K562 (cell line): ENCODE measurements at regions not wholly inside any gene's neighbourhood (a gene's known extent, or its start where the extent isn't known, plus 50 kb on each side); places are given as distances from the start of the nearest gene placed in this dataset.

Experiments used
- ADNP ChIP-seq: fragments of 200-800 bp; sonication (Bioruptor generic); IDR thresholded peaks from 2 replicates; pipeline ENCODE4 v1.6.1; 2016; ENCODE audit warnings: missing genetic modification characterization, missing compliant biosample characterization
- ZEB2 ChIP-seq: fragments of 450-650 bp; IDR thresholded peaks from 2 replicates; pipeline ENCODE4 v1.6.1; 2016
- ZNF24 ChIP-seq: fragments of 450-650 bp; IDR thresholded peaks from 2 replicates; pipeline ENCODE4 v1.6.1; 2016
- TF ChIP-seq, protein P1 (sequence below): fragments of 450-650 bp; IDR thresholded peaks from 2 replicates; pipeline ENCODE4 v1.6.1; 2016
- TF ChIP-seq, protein P2 (sequence below): fragments of 450-650 bp; IDR thresholded peaks from 2 replicates; pipeline ENCODE4 v1.6.1; 2016; ENCODE audit warnings: borderline replicate concordance

DNA sequence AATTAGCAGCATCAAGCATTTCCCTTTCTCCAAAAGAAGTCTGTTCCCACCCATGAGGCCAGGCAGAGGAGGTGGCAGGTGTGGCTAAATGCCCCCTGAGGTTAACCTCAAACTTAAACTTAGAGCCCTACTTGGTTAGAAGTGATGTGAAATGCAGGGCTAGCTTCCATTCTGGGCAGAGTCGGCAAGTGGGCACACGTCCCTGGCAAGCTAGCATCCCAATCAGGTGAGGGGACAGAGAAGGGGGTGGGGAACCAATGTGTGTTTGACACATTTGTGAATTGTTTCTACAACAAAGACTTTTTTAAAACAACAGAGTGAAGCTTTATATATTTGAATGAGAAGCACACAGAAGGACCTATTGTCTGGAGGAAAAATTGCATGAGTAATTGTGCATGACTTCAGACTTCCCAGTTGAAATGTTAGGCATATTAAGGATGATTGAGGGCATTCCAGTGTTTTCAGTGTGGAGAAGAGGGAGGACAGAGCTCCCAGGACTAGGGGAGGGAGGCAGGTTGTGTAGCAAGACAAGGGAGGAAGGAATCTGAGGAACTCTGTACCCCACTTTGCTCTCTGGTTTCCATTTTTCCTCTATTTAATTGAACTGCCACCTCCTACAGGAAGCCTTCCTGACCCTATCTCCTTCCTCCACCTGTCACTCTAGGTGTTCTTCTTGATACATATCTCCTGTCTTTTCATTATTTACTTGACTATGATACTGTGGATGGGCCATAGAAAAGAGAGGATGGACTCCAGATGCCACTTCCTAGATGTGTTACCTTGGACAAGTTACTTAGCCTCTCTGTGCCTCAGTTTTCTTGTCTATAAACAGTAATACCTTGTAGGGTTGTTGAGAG, 83.3 kb upstream of the PICALM start (continued):
- TF ChIP-seq, protein P1, sequence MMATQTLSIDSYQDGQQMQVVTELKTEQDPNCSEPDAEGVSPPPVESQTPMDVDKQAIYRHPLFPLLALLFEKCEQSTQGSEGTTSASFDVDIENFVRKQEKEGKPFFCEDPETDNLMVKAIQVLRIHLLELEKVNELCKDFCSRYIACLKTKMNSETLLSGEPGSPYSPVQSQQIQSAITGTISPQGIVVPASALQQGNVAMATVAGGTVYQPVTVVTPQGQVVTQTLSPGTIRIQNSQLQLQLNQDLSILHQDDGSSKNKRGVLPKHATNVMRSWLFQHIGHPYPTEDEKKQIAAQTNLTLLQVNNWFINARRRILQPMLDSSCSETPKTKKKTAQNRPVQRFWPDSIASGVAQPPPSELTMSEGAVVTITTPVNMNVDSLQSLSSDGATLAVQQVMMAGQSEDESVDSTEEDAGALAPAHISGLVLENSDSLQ: peak; percentile 46; the same call in 1 of the 2 replicates
- TF ChIP-seq ZEB2 (0 out of 2 replicates have a peak, but pooled peaks have one; percentile 42), ZNF24 (no peak), ADNP (tag) (peak; percentile 72; the same call in 1 of the 2 replicates)
- TF ChIP-seq, protein P2, sequence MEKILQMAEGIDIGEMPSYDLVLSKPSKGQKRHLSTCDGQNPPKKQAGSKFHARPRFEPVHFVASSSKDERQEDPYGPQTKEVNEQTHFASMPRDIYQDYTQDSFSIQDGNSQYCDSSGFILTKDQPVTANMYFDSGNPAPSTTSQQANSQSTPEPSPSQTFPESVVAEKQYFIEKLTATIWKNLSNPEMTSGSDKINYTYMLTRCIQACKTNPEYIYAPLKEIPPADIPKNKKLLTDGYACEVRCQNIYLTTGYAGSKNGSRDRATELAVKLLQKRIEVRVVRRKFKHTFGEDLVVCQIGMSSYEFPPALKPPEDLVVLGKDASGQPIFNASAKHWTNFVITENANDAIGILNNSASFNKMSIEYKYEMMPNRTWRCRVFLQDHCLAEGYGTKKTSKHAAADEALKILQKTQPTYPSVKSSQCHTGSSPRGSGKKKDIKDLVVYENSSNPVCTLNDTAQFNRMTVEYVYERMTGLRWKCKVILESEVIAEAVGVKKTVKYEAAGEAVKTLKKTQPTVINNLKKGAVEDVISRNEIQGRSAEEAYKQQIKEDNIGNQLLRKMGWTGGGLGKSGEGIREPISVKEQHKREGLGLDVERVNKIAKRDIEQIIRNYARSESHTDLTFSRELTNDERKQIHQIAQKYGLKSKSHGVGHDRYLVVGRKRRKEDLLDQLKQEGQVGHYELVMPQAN: no peak
